Kasumi-1 (cell line): ENCODE measurements at regions not wholly inside any gene's neighbourhood (a gene's known extent, or its start where the extent isn't known, plus 50 kb on each side); places are given as distances from the start of the nearest gene placed in this dataset.
"Not testable (repeated sequence)": the region's sequence is repeated elsewhere in the genome, so short reads cannot be mapped to it uniquely, and the experiment has no call there.

Experiments
- DNase-seq, 2 experiments: peaks; one replicate each; lab custom pipeline; 2025; lab: John Stamatoyannopoulos, UW

GRCh38 chr7:97928844-97929243 is 56.6 kb upstream of the ASNS start:
- DNase-seq, result not testable (repeated sequence)

- DNase-seq, result peak in 1 of 2 experiments; percentile 10
Observed at GRCh38 chr7:97927790-97928748, 55.9 kb upstream of the ASNS start.
